LoVo (cell line): ENCODE measurements at regions not wholly inside any gene's neighbourhood (a gene's known extent, or its start where the extent isn't known, plus 50 kb on each side); places are given as distances from the start of the nearest gene placed in this dataset.

ENCODE experiments used
- DNase-seq: peaks from one replicate; pipeline ENCODE4 v3.0.0-alpha.2; 2016; ENCODE audit warnings: low spot score

GRCh38 chr11:121944556-121945230 lies 171.3 kb downstream of the BLID start:
- no peak for DNase-seq

- no peak for DNase-seq
Measured at GRCh38 chr11:121938076-121938475, 177.9 kb downstream of the BLID start.

GRCh38 chr11:121936781-121937447 lies 179.1 kb downstream of the BLID start:
- no peak for DNase-seq

GRCh38 chr11:121936370-121936769 lies 179.6 kb downstream of the BLID start:
- no peak for DNase-seq

- DNase-seq: no peak
Measured at GRCh38 chr11:121933694-121934093, 182.3 kb downstream of the BLID start.

GRCh38 chr11:121933294-121933693 lies 182.7 kb downstream of the BLID start:
- no peak for DNase-seq

GRCh38 chr11:121932646-121933185 lies 183.3 kb downstream of the BLID start:
- no peak for DNase-seq

- no peak for DNase-seq
Measured at GRCh38 chr11:121931748-121932352, 184.2 kb downstream of the BLID start.

- no peak for DNase-seq
Measured at GRCh38 chr11:121931121-121931520, 184.9 kb downstream of the BLID start.

- no peak for DNase-seq
Measured at GRCh38 chr11:121930004-121930965, 185.7 kb downstream of the BLID start.

- DNase-seq: peak; percentile 2
Measured at GRCh38 chr11:121929581-121929980, 186.4 kb downstream of the BLID start.

GRCh38 chr11:121928597-121929580 lies 187.1 kb downstream of the BLID start:
- DNase-seq: no peak

GRCh38 chr11:121927789-121928188 lies 188.2 kb downstream of the BLID start:
- no peak for DNase-seq

- DNase-seq: no peak
Measured at GRCh38 chr11:121927097-121927785, 188.8 kb downstream of the BLID start.

GRCh38 chr11:121924191-121924590 lies 191.8 kb downstream of the BLID start:
- no peak for DNase-seq

GRCh38 chr11:121917482-121917881 lies 198.5 kb downstream of the BLID start:
- DNase-seq: no peak

- no peak for DNase-seq
Measured at GRCh38 chr11:121914508-121915059, 201.4 kb downstream of the BLID start.

- no peak for DNase-seq
Measured at GRCh38 chr11:121909596-121909995, 206.4 kb downstream of the BLID start.

GRCh38 chr11:121907379-121907778 lies 208.6 kb downstream of the BLID start:
- DNase-seq: no peak

- DNase-seq: no peak
Measured at GRCh38 chr11:121904148-121904547, 211.9 kb downstream of the BLID start.
